Mammary epithelial cell (primary cell): ENCODE measurements at regions not wholly inside any gene's neighbourhood (a gene's known extent, or its start where the extent isn't known, plus 50 kb on each side); places are given as distances from the start of the nearest gene placed in this dataset.

Source experiments
- CTCF ChIP-seq, 2 donors: IDR thresholded peaks in 1 of 2; conservative IDR thresholded peaks in 1 of 2; 2 replicates each; pipeline ENCODE4 v1.5.1; 2011 to 2012; ENCODE audit warnings: inconsistent platforms in 2 of 2, low read length in 2 of 2, mild to moderate bottlenecking in 2 of 2, control low read depth in 1 of 2, low read depth in 1 of 2; ENCODE audit not compliant: insufficient read depth in 1 of 2; ENCODE audit errors: extremely low read depth in 1 of 2
- EZH2 ChIP-seq: IDR thresholded peaks from 2 replicates; pipeline ENCODE4 v1.6.1; 2012; ENCODE audit warnings: low read length, inconsistent platforms, borderline replicate concordance

GRCh38 chr5:12284604-12285003 lies 380.4 kb upstream of the CTNND2 start:
- TF ChIP-seq CTCF (conservative IDR thresholded peaks at IDR 0.05 in 1 of 2, IDR thresholded peaks at IDR 0.05 in 1 of 2; ENCODE audit: extremely low read depth in 1 of 2, insufficient read depth in 1 of 2, low read depth in 1 of 2, low read length in 2 of 2) = no peak
- no peak for TF ChIP-seq EZH2
